Activated T-cell treated with anti-CD3 and anti-CD28 coated beads for 4 hours (primary cell): ENCODE measurements at regions not wholly inside any gene's neighbourhood (a gene's known extent, or its start where the extent isn't known, plus 50 kb on each side); places are given as distances from the start of the nearest gene placed in this dataset.

ENCODE experiments used
- DNase-seq: peaks from one replicate; pipeline ENCODE4 v3.0.0-alpha.2; 2020

GRCh38 chr7:52114056-52114455, 797.4 kb upstream of the COBL start:
- DNase-seq, result no peak

- no peak for DNase-seq
Observed at GRCh38 chr7:52107355-52107754, 790.7 kb upstream of the COBL start.

GRCh38 chr7:52095861-52096260, 779.3 kb upstream of the COBL start:
- no peak for DNase-seq

DNA sequence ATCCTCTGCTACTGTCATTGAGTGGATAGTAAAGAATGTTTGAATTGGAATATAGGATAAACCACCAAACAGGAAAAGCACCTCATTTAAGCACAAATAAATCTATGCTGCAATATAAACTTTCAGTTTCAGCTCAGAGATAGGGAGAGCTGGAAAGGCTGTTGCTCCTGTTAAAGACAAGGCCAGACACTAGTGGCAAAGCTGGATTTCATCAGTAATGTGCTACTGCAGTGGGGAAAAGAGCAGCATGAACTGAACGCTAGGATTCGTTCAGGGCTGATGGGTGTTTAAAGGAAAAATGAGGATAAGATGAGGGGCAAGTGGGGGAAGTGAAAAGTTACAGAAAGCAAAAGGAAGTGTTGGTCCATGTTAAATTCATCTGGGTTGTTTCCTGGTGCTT, 775.4 kb upstream of the COBL start:
- DNase-seq, result no peak

DNA sequence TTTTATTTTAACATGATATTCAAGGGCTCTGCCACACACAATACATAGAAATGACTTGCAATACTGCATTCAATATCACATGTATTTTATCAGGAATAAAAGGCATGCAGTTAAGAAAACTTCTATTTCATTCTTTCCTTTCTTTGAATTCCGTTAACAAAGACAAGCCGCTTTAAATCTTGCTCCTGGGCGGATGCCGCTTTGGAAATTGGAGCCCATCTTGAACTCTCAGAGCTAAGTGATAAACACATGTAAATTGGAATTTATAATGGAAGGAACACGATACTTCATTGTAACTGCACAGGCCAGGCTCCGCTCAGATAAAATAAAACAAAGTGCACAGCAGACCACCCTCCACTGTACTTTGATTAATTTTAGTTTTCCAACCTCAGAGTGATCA, 774.5 kb upstream of the COBL start:
- DNase-seq, result no peak

GRCh38 chr7:52088008-52088901, 771.6 kb upstream of the COBL start:
- DNase-seq, result no peak

DNA sequence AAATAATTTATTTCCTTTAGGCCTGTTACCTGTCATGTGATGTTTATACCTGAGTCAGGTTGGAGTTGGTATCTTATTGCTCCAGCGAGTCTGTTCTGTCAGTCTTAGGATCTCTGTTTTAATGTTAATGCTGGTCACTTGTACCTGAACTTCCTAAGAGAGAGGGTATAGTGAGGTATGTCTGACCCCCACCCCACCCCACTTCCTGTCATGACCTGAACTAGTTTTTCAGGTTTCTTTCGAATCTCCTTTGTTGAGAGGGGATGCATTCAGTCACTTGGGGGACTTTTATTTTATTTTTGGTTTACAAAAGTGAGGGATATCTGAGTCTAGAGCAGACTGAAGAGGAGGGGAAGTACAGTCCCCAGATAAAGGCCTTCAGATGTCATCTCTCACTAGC, 769.0 kb upstream of the COBL start:
- DNase-seq, result no peak

GRCh38 chr7:52080493-52080892, 763.9 kb upstream of the COBL start:
- DNase-seq, result no peak

- no peak for DNase-seq
Observed at GRCh38 chr7:52079726-52080125, 763.1 kb upstream of the COBL start.

DNA sequence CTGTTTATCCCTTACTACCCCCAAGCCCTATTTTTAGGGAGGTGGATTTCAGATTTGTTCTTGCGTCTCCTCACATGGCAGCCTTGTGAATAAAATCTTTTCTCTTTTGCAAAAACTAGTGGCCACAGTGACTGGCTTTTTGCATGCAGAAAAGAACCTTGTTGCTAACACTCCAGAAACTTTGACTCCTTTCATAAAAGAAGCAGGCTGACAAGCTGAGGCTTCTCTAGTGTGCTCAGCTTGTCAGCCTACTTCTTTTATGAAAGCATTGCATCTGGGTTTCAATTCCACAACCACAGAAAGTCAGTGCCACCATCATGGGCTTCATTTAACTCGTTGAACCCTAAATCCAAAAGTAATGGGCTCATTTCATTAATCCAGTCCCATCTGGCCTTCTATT, 761.0 kb upstream of the COBL start:
- DNase-seq, result no peak

GRCh38 chr7:52074912-52075311, 758.3 kb upstream of the COBL start:
- no peak for DNase-seq

DNA sequence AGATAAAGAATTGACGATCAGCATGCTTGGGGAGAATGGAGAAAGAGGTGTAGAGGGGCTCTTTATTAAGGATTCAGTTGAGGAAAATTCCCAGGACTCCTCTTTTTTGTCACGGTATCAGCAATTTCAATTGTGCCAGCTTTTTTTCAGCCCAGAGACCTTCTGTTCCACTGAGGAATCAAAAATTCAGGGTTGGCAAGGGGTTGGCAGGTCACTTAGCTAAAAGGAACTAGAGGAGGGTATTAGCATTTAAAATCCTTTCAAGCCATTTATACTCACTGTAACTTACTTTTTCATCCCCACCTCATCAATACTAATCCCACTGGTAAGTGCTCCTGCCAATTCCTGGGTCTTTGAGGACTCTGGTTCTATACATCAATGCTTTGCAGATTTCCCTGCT, 757.5 kb upstream of the COBL start:
- no peak for DNase-seq

GRCh38 chr7:52071744-52072143, 755.1 kb upstream of the COBL start:
- DNase-seq, result no peak

DNA sequence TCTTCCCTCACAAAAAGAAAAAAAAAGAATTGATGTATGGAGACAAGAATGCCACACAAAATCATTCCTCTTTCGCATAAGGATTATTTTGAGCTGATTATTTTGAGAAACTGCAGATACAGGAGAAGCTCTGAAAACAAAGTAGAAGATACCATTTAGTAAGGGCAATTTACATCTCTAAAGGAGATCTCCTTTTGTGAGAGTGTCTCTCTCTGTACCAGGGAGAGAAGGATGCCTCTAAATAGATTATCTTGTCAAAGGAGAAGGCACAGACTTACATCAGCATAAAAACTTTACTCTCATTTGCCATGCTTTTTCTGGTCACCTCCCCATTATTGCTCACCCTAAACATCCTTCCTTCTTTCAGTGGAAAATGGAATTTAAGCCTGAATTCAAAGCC, 747.9 kb upstream of the COBL start:
- DNase-seq, result no peak

- no peak for DNase-seq
Observed at GRCh38 chr7:52061666-52062065, 745.1 kb upstream of the COBL start.

DNA sequence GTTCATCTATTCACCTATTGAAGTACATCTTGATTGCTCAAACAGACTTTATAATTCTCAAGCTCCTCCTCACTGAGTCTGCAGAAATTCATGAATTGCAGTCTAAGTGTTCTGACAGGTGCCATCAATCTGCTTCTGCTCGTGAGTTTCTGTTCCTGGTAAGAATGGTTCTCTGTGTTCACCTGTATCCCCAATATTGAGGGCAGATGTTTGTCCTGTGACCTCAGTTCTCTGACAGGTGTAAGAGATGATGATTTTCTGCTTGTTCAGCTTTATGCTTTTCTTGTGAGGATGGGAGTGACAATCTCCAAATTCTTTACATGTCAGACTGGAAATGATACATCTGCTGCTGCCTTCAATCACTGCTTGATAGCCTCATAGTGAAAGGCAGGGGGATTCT, 736.9 kb upstream of the COBL start:
- DNase-seq, result no peak

- DNase-seq, result no peak
Observed at GRCh38 chr7:52030722-52031121, 714.1 kb upstream of the COBL start.

GRCh38 chr7:52026140-52026539, 709.5 kb upstream of the COBL start:
- no peak for DNase-seq

DNA sequence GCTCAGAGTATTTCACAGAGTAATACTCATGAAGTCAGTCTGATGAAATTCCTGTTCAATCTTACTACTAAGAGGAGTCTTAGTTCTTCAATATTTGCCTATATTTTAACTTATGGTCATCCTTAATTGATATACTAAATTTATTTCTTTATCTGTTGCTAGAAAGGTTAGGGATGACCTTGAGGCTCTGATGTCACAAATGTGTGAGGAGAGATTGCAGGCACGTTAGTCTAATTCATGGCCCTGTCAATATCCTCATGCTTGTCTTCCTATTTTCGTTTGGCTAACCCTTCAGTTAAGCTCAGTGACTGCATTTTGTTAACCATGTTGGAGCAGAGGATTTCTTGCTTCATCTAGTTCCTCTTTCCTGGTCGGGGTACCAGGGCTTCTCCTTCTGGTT, 704.7 kb upstream of the COBL start:
- DNase-seq, result no peak

- no peak for DNase-seq
Observed at GRCh38 chr7:52018680-52019054, 702.1 kb upstream of the COBL start.

DNA sequence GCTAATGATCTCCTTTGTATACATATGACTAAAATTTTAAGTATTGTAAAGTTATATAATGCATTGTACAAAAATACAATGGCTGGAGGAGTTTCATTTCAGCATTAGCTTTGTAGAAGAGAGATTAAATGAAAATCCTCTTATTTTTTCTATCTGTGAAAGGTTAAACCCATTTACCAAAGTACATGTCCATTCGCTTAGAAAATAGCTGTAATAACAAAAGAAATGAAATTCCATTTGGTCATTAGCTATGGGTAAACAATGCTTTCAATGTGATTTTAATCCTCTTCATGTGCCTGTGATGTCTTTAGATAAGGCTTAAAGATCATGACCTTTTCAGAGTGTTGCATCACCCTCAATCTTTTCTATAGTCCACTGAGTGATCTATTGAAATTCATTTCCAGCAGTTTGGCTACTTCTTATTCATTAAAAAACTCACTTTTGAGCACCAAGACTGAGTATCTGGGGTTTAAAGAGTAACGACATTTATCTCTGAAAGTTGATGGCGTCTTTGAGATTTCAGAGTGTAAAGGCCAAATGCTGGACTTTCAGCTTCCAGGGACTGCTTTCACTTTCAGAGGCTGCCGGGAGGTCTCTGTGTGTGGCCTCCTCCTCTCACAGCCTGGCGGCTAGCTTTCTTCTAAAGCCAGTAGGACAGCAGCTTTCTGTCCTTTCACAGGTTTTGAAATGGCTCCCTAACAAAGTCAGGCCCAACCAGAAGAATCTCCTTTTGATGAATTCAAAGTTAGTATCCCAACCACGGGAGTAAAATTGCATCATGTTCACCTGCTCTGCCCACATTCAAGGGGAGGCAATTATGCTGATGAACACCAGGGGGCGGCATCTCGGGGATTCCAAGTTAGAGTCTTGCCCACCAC, 701.4 kb upstream of the COBL start:
- no peak for DNase-seq

GRCh38 chr7:52009181-52009580, 692.6 kb upstream of the COBL start:
- no peak for DNase-seq

DNA sequence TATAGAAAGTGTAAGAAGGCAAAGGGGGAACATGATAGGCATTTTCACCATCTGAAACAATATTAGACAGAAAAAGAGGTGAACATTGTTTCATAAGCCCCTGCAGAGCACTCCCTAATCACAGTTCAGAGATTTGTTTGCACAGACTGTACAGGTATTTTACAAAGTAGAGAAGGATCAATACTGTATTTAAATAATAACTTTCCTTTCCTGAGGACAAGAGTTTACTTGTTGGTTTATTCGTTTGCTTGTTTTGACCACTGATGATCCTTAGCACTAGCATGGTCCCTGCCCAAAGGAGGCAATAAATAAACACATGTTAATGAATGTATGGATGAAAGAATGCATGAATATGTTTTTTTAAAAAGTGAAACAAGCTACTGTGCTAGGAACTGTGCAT, 690.1 kb upstream of the COBL start:
- no peak for DNase-seq

GRCh38 chr7:52005613-52006012, 689.0 kb upstream of the COBL start:
- DNase-seq, result no peak
